Lower leg skin (tissue), 3 donors: ENCODE measurements at regions not wholly inside any gene's neighbourhood (a gene's known extent, or its start where the extent isn't known, plus 50 kb on each side); places are given as distances from the start of the nearest gene placed in this dataset.
"Not testable (repeated sequence)": the region's sequence is repeated elsewhere in the genome, so short reads cannot be mapped to it uniquely, and the experiment has no call there.

Experiments
- CTCF ChIP-seq, 3 donors: fragments of 450-650 bp; IDR thresholded peaks; one replicate each; pipeline ENCODE4 v1.5.1; 2016; ENCODE audit warnings: antibody characterized with exemption in 3 of 3, mild to moderate bottlenecking in 3 of 3, moderate library complexity in 2 of 3
- POLR2A ChIP-seq, 2 donors: fragments of 450-650 bp; IDR thresholded peaks; one replicate each; pipeline ENCODE4 v1.6.1; 2016 to 2017; ENCODE audit warnings: antibody characterized with exemption in 2 of 2, mild to moderate bottlenecking in 1 of 2, moderate library complexity in 1 of 2

GRCh38 chr15:22222596-22222995 is 142.3 kb downstream of the OR4M2 start:
- TF ChIP-seq CTCF, POLR2A (IDR thresholded peaks at IDR 0.05): not testable (repeated sequence)
